NCI-H345 (cell line): ENCODE measurements at regions not wholly inside any gene's neighbourhood (a gene's known extent, or its start where the extent isn't known, plus 50 kb on each side); places are given as distances from the start of the nearest gene placed in this dataset.
A peak's percentile ranks its signal among the peaks of the same experiment; 100 is the strongest.
"Not testable (repeated sequence)": the region's sequence is repeated elsewhere in the genome, so short reads cannot be mapped to it uniquely, and the experiment has no call there.

Source experiments
- DNase-seq: peaks from one replicate; lab custom pipeline; 2025; lab: John Stamatoyannopoulos, UW

- DNase-seq, result no peak
These were observed 87.9 kb upstream of the CNKSR3 start for GRCh38 chr6:154598399-154598798.

GRCh38 chr6:154602296-154602695, 91.8 kb upstream of the CNKSR3 start:
- DNase-seq, result no peak

GRCh38 chr6:154602708-154603107, 92.2 kb upstream of the CNKSR3 start:
- no peak for DNase-seq

- DNase-seq, result peak; percentile 35
These were observed 93.6 kb upstream of the CNKSR3 start for GRCh38 chr6:154604119-154604518.

- no peak for DNase-seq
These were observed 94.8 kb upstream of the CNKSR3 start for GRCh38 chr6:154605178-154605881.

GRCh38 chr6:154605882-154606370, 95.4 kb upstream of the CNKSR3 start:
- DNase-seq, result no peak

GRCh38 chr6:154606457-154606856, 96.0 kb upstream of the CNKSR3 start:
- no peak for DNase-seq

- no peak for DNase-seq
These were observed 96.4 kb upstream of the CNKSR3 start for GRCh38 chr6:154606860-154607259.

GRCh38 chr6:154611241-154611640, 100.8 kb upstream of the CNKSR3 start:
- no peak for DNase-seq

- DNase-seq, result no peak
These were observed 101.4 kb upstream of the CNKSR3 start for GRCh38 chr6:154611847-154612246.

GRCh38 chr6:154613137-154613676, 102.7 kb upstream of the CNKSR3 start:
- DNase-seq, result no peak

- DNase-seq, result no peak
These were observed 103.6 kb upstream of the CNKSR3 start for GRCh38 chr6:154614101-154614500.

GRCh38 chr6:154614641-154615040, 104.2 kb upstream of the CNKSR3 start:
- no peak for DNase-seq

GRCh38 chr6:154615483-154616025, 105.1 kb upstream of the CNKSR3 start:
- peak; percentile 92 for DNase-seq

- no peak for DNase-seq
These were observed 106.7 kb upstream of the CNKSR3 start for GRCh38 chr6:154617175-154617574.

- peak; percentile 52 for DNase-seq
These were observed 108.7 kb upstream of the CNKSR3 start for GRCh38 chr6:154619146-154619545.

GRCh38 chr6:154621686-154622085, 111.2 kb upstream of the CNKSR3 start:
- no peak for DNase-seq

- DNase-seq, result no peak
These were observed 110.4 kb upstream of the SCAF8 start for GRCh38 chr6:154622618-154623336.

- DNase-seq, result no peak
These were observed 109.8 kb upstream of the SCAF8 start for GRCh38 chr6:154623391-154623790.

- DNase-seq, result no peak
These were observed 109.1 kb upstream of the SCAF8 start for GRCh38 chr6:154624038-154624599.

- DNase-seq, result not testable (repeated sequence)
These were observed 108.5 kb upstream of the SCAF8 start for GRCh38 chr6:154624727-154625126.

GRCh38 chr6:154625721-154626120, 107.5 kb upstream of the SCAF8 start:
- no peak for DNase-seq

GRCh38 chr6:154629127-154629526, 104.1 kb upstream of the SCAF8 start:
- no peak for DNase-seq
